GM18517 (cell line): ENCODE measurements at regions not wholly inside any gene's neighbourhood (a gene's known extent, or its start where the extent isn't known, plus 50 kb on each side); places are given as distances from the start of the nearest gene placed in this dataset.

Source experiments
- ATAC-seq: cut with Tn5 transposase; IDR thresholded peaks from one replicate; pipeline ENCODE4 v1.9.1; 2021; ENCODE audit warnings: mild to moderate bottlenecking, moderate library complexity; ENCODE audit not compliant: unreplicated experiment

GRCh38 chr11:45446998-45447397 lies 160.9 kb upstream of the SYT13 start:
- ATAC-seq: no peak

- ATAC-seq: no peak
These were observed 160.3 kb upstream of the SYT13 start for GRCh38 chr11:45446434-45446833.

DNA sequence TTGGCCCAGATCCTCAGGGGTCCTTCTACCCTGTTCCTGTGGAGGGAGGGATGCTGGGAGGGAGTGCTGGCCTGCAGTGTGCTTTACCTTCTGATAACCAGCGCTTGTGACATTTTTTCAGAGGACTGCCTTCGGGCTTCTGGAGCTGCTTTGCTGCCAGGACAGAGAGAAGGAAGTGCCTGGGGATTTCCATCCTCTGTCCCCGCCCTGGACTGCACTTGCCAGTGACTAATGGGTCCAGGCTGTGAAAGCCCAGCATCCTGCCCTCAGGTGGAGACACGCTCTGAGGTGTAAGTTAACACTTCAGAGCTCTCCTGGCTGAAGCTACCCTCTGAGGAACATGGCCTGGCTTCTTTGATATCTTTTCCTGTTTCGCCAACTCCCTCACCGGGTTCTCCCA lies 158.7 kb upstream of the SYT13 start:
- no peak for ATAC-seq

DNA sequence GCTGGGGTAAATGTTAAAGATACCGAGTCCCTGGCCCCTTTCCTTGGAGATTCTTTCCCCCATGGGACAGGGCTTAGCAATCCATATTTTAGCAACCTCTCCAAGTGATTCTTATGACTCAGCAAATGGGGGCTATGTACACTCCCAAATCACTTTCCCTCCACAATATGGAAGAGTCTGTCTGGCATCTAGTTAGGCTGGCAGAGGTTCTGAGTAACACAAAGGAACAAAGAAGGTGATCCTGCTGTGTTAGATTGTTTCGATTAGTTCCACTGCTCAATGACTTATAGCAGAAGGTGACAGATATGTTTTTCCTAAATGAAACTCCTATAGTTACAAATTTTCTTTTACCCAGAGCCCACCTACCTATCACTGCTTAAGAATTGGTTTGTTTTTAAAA lies 154.0 kb upstream of the SYT13 start:
- no peak for ATAC-seq

DNA sequence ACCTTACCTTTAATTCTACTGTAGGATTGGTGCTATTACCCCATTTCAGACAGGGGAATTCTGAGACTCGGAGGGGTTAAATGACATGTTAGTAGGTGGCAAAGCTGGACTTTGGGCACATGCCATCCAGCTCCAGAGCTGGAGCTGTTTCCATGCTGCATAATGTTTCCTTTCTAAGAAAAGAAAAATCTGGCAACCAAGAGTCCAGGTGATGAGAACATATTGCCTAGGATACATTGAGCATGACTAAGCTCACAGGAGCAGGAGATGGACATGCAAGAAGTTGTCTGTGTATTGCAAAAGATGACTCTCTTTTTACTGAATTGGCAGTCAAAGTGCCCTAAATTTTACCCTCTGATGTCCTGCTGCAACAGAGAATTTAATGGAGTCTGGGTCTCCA lies 150.8 kb upstream of the SYT13 start:
- ATAC-seq: no peak

DNA sequence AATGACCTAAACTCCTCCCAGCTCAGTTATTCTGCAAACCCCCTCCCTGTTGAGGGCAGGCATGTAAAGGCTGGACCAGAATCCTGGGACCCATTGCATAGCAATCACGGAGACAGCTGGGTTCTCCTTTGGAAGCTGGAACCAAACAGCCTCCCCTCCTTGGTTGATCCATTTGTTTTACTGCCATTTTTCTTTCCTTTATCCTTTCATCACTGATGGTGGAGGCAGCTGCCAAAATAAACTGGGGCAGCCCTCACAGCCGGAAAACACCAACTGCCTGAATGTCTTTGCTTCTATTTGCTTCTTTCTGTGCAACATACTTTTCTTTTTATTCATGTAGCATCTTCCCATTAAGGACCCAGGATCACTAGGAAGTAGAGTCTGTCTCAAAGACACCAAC lies 150.0 kb upstream of the SYT13 start:
- ATAC-seq: no peak

DNA sequence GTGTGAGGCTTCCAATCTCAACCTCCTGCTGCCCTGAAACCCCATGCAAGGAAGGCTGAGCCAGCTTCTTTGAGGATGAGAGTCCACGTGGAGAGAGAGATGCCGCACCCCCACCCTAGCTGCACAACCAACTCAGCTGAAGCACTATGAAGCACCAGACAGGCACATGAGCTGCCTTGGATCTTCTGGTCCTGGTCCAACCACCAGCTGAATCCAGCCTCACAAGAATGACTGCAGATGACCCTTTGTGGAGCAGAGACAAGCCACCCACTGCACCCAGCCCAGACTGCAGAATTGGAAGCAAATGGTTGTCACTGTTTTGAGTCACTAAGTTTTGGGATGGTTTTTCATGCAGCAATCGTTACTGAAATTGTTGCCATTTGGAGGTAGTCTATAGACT lies 149.6 kb upstream of the SYT13 start:
- ATAC-seq: no peak

DNA sequence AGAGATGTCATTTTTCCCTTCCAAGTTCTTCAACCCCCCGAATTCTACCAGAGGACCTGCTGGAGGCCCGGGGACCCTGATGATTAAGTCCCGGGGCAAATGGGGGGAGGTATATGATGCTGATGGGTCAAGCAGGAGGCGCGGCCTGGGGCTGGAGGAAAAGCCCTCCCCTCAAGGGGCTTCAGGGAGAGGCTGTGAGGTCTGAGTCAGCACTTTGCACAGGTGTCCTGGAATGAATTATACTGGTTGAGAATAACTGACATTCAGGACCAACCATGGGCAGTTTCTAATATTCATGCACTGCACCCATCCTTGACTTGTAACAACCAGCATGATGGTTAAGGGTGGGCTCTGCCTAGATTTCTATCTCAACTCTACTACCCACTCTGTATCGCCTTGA lies 146.8 kb upstream of the SYT13 start:
- ATAC-seq: no peak

DNA sequence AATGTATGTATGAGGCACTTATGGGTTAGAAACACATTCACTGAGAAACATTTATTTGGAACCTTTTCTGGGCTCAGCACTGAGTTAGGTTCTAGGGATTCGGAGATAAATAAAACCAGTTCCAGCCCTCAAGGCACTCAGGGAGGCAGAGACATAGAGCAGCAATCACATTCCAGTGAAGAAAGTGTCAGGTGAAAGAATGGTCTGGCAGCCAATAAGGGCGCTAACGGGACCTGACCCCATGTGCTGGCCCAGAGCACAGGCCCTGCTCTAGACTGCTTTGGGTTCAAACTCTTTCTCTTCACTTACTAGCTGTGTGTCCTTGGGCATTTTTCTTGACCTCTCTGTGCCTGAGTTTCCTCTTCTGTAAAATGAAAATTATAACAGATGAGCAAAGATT lies 146.0 kb upstream of the SYT13 start:
- no peak for ATAC-seq

GRCh38 chr11:45431046-45432018 lies 145.2 kb upstream of the SYT13 start:
- ATAC-seq: no peak

- ATAC-seq: no peak
These were observed 144.2 kb upstream of the SYT13 start for GRCh38 chr11:45430361-45430760.

- ATAC-seq: no peak
These were observed 143.6 kb upstream of the SYT13 start for GRCh38 chr11:45429719-45430118.

- ATAC-seq: no peak
These were observed 142.5 kb upstream of the SYT13 start for GRCh38 chr11:45428541-45429230.

GRCh38 chr11:45428116-45428515 lies 142.0 kb upstream of the SYT13 start:
- ATAC-seq: no peak

- ATAC-seq: no peak
These were observed 138.5 kb upstream of the SYT13 start for GRCh38 chr11:45424411-45425180.

GRCh38 chr11:45423475-45424120 lies 137.5 kb upstream of the SYT13 start:
- no peak for ATAC-seq

DNA sequence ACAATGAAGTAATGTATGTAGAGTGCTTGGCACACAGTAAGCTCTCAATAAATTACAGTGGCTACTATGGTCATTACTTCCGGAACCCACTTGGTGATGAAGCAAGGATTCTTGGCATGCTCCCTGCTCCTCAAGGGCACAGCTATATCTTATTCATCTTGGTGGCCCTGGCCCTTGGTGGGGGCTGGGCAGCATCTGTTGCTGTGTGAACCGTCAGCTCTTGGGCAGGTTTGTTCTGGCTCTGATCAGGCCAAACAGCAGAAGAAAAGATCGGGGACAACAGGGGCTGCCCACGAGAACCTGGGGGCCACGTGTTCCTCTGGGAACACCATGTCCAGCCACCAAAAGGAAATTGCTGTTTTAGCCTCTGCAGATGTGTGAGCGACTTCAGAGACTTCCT lies 136.9 kb upstream of the SYT13 start:
- ATAC-seq: no peak

GRCh38 chr11:45414088-45414487 lies 127.9 kb upstream of the SYT13 start:
- no peak for ATAC-seq

DNA sequence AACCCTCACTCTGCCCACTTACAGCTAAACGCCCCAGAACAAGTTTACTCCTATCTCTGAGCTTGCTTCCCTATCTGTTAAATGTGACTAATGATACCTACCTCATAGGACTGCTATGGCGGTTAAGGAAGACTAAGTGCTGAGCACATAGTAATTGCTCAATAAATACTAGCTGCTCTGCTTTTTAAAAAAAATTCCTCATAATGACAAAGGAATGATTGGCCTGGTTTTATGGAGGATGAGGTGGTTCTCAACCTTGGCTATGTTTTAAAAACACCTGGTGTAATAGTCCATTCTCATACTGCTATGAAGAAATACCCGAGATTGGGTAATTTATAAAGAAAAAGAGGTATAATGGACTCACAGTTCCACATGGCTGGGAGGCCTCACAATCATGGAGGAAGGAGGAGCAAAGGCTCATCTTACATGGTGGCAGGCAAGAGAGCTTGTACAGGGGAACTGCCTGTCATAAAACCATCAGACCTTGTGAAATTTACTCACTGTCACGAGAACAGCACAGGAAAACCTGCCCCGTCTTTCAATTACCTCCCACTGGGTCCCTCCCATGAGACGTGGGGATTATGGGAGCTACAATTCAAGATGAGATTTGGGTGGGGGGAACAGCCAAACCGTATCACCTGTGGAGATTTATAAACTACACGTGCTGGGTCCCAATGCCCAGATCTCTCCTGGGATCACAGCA lies 127.2 kb upstream of the SYT13 start:
- ATAC-seq: no peak

DNA sequence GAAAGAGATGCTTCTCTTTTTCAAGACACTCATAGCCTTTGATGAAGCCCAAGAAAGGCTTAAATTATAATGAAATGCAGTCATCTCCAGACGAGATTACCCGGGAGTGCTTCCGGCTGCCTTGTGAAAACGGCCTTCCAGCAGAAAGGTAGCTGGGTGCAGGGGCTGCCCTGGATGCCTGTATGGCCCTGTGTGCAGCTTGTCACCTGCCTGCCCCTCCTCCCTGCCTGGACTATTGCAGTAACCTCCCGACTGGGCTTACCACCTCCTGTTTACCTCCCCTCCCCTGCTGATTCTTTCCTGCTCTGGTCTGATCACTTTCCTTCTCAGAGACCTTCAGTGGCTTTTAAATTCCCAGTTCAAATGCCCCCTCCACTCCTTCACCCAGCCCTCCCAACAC lies 126.4 kb upstream of the SYT13 start:
- ATAC-seq: no peak
